HL-60/S4 (cell line): ENCODE measurements at regions not wholly inside any gene's neighbourhood (a gene's known extent, or its start where the extent isn't known, plus 50 kb on each side); places are given as distances from the start of the nearest gene placed in this dataset.

Experiments used
- in situ Hi-C: fragments of 300-500 bp; cut with MboI; formaldehyde crosslinking; loops from 2 replicates; pipeline ENCODE4 v1.14.3; 2022; ENCODE audit warnings: low sequenced_read_pairs

GRCh38 chr2:120933693-120934573 is 198.3 kb downstream of the GLI2 start:
- in situ Hi-C loops, result no loop called here

- in situ Hi-C loops, result no loop called here
These were observed 199.1 kb downstream of the GLI2 start for GRCh38 chr2:120934574-120935338.

GRCh38 chr2:120935339-120936313 is 200.0 kb downstream of the GLI2 start:
- in situ Hi-C loops, result no loop called here

GRCh38 chr2:120936476-120937334 is 201.0 kb downstream of the GLI2 start:
- in situ Hi-C loops, result no loop called here

- in situ Hi-C loops, result no loop called here
These were observed 202.0 kb downstream of the GLI2 start for GRCh38 chr2:120937686-120938044.

GRCh38 chr2:120938045-120938771 is 202.5 kb downstream of the GLI2 start:
- in situ Hi-C loops, result no loop called here

- in situ Hi-C loops, result no loop called here
These were observed 204.1 kb downstream of the GLI2 start for GRCh38 chr2:120939595-120940318.

- in situ Hi-C loops, result no loop called here
These were observed 204.6 kb downstream of the GLI2 start for GRCh38 chr2:120940319-120940696.

- in situ Hi-C loops, result no loop called here
These were observed 205.1 kb downstream of the GLI2 start for GRCh38 chr2:120940726-120941256.

- in situ Hi-C loops, result no loop called here
These were observed 206.0 kb downstream of the GLI2 start for GRCh38 chr2:120941571-120942120.

GRCh38 chr2:120942658-120943057 is 207.0 kb downstream of the GLI2 start:
- in situ Hi-C loops, result no loop called here

GRCh38 chr2:120943403-120944034 is 207.9 kb downstream of the GLI2 start:
- in situ Hi-C loops, result no loop called here

- in situ Hi-C loops, result no loop called here
These were observed 208.9 kb downstream of the GLI2 start for GRCh38 chr2:120944575-120944974.

- in situ Hi-C loops, result no loop called here
These were observed 209.4 kb downstream of the GLI2 start for GRCh38 chr2:120945091-120945490.

GRCh38 chr2:120945832-120946499 is 210.3 kb downstream of the GLI2 start:
- in situ Hi-C loops, result no loop called here

- in situ Hi-C loops, result no loop called here
These were observed 211.7 kb downstream of the GLI2 start for GRCh38 chr2:120947327-120947726.

- in situ Hi-C loops, result no loop called here
These were observed 212.5 kb downstream of the GLI2 start for GRCh38 chr2:120947982-120948661.
